ENCODE measurements at regions not wholly inside any gene's neighbourhood (a gene's known extent, or its start where the extent isn't known, plus 50 kb on each side); places are given as distances from the start of the nearest gene placed in this dataset.

DNA sequence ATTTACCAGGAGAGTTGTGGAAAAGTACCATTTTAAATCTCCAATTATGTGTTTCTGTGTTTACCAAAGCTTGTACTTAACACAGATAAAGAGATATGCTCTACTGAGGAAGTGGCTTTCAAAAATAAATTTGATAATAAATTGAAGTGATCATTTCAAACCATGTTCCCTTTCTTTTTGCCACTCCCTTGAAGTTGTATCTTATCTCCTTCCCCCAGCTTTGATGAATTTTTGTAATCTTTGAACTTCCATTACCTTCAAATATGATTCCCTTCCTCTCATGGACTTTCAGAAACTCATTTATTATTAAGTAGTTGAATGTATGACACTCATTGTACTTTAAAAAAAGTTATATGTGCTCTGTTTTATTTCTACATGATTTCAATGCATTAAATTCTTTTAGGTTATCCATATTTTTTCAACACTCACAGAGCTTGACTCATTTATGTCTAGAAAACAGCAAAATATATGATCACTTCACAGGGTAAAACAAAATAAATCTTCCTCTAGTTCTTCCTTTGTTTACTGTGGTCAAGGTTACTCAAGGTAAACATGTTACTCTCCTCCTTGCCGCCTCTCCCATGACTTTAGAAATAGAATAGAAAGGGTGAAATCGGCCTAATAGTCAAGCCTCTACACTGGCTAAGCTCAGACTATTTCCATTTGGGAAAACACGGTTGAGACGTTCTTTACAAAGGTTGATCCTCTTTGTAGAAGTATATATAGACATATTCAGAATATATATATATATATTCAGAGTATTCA lies 251.2 kb upstream of the SPRY2 start:
- Histone ChIP-seq H2AFZ (ENCODE audit: low read depth, low read length) (no peak overlapping the region), H3K79me2 (ENCODE audit: control insufficient read depth, insufficient read depth, low read length) (no peaks in the 10 kb centered on the region), H3K4me1 (ENCODE audit: control insufficient read depth, extremely low read depth, insufficient read depth, low read length) (no peaks in the 10 kb centered on the region), H3K4me3 (replicated peaks in 1 of 3; ENCODE audit: insufficient read depth in 1 of 3, low read depth in 1 of 3, low read length in 3 of 3) (no peak overlapping the region), H3K9ac (replicated peaks; ENCODE audit: extremely low read depth, insufficient read depth, low read length) (no peak overlapping the region), H3K27ac (ENCODE audit: insufficient read depth, low read depth, low read length) (no peak overlapping the region), H3K9me3 (replicated peaks; ENCODE audit: control insufficient read depth, insufficient read depth, low read length) (no peaks in the 10 kb centered on the region), H3K36me3 (ENCODE audit: control insufficient read depth in 2 of 2, extremely low read depth in 1 of 2, insufficient read depth in 2 of 2, low read length in 2 of 2) (no peaks in the 10 kb centered on the region), H3K4me2 (ENCODE audit: insufficient read depth, low read length) (no peak overlapping the region), H3K27me3 (ENCODE audit: control insufficient read depth in 2 of 2, insufficient read depth in 2 of 2, low read length in 2 of 2) (no peaks in the 10 kb centered on the region), H3K9me1 (replicated peaks; ENCODE audit: control insufficient read depth, extremely low read depth, insufficient read depth, low read length) (no peaks in the 10 kb centered on the region), H4K20me1 (replicated peaks; ENCODE audit: control insufficient read depth, extremely low read depth, insufficient read depth, low read length) (no peaks in the 10 kb centered on the region)
- dilution Hi-C loops (cut with MboI; ENCODE audit: extremely low pct_ligation_motif_present, low sequenced_read_pairs): no loop called here
- DNase-seq (ENCODE audit: low read depth, low spot score) (no peak), FAIRE-seq (no peak)
- no peak for TF ChIP-seq GATA2 (IDR thresholded peaks at IDR 0.05; ENCODE audit: insufficient read depth, insufficient read length, low read depth, low read length)
- TF ChIP-seq, protein P1, sequence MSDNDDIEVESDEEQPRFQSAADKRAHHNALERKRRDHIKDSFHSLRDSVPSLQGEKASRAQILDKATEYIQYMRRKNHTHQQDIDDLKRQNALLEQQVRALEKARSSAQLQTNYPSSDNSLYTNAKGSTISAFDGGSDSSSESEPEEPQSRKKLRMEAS (IDR thresholded peaks at IDR 0.05; ENCODE audit: insufficient read depth, insufficient read length): no peak
- no peak for TF ChIP-seq EZH2 (IDR thresholded peaks at IDR 0.05; ENCODE audit: borderline replicate concordance, low read depth, low read length, severe bottlenecking)
- no peak for TF ChIP-seq POLR2AphosphoS5 (IDR thresholded peaks at IDR 0.05; ENCODE audit: insufficient read depth, low read depth, low read length)
- TF ChIP-seq, protein P2, sequence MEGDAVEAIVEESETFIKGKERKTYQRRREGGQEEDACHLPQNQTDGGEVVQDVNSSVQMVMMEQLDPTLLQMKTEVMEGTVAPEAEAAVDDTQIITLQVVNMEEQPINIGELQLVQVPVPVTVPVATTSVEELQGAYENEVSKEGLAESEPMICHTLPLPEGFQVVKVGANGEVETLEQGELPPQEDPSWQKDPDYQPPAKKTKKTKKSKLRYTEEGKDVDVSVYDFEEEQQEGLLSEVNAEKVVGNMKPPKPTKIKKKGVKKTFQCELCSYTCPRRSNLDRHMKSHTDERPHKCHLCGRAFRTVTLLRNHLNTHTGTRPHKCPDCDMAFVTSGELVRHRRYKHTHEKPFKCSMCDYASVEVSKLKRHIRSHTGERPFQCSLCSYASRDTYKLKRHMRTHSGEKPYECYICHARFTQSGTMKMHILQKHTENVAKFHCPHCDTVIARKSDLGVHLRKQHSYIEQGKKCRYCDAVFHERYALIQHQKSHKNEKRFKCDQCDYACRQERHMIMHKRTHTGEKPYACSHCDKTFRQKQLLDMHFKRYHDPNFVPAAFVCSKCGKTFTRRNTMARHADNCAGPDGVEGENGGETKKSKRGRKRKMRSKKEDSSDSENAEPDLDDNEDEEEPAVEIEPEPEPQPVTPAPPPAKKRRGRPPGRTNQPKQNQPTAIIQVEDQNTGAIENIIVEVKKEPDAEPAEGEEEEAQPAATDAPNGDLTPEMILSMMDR (IDR thresholded peaks at IDR 0.05; ENCODE audit: extremely low read depth in 1 of 2, insufficient read depth in 1 of 2, low read depth in 1 of 2, low read length in 2 of 2): no peak
- TF ChIP-seq JUN (IDR thresholded peaks at IDR 0.05; ENCODE audit: borderline replicate concordance, insufficient read depth, insufficient read length, low read depth): no peak
- no peak for TF ChIP-seq MYC (IDR thresholded peaks at IDR 0.05; ENCODE audit: low read depth, low read length)
- BruUV-seq (replicated peaks): no TSS peak
- CTCF ChIA-PET: interaction anchor here (1.2 kb wide), 1 partner anchor 13 kb away, joined by 3 read pairs; no protein-coding TSS in a partner anchor
- intact Hi-C loops (cut with micrococcal nuclease): no loop called here
- POLR2A ChIA-PET: no interaction called here

All from endothelial cell of umbilical vein (primary cell).